Stimulated activated CD8-positive, alpha-beta memory T cell treated with anti-CD3 and anti-CD28 coated beads, Interleukin-4, amount 100 ng/mL, for 48 hours (primary cell): ENCODE measurements at regions not wholly inside any gene's neighbourhood (a gene's known extent, or its start where the extent isn't known, plus 50 kb on each side); places are given as distances from the start of the nearest gene placed in this dataset.

Experiments
- DNase-seq: peaks from one replicate; pipeline ENCODE4 v3.0.0-alpha.2; 2020

DNA sequence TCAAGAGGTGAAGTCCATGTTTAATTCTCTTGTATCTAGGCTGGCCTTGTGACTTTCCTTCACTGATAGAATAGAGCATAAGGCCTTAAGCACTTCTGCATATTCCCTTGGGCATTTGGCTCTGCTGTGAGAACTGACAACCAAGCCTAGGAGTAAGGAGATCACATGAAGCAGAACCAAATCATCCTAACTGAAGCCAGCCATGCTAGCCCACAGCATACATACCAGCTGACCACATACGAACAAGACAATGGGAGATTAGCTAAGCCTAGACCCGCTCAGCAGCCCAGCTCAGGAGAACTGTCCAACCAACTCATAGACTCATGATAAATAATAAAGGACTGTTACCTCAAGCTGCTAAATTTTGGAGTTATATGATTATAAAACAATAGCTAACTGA, 114.6 kb upstream of the NEK7 start:
- DNase-seq, result no peak

DNA sequence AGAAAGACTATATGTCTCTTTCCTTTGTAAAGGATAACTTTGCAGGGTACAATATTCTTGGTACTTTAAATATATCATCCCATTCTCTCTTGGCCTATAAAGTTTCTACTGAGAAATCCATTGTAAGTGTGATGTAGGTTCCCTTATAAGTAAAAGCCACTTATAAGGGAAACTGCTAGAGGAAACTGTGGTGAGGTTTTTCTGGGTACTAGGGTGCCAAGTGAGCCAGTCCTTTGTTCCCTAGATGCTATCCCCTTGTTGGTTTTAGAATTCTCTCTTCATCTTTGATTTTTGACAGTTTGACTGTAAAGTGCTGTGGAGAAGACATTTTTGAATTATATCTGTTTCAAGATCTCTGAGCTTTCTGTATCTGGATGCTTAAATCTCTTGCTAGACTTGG, 108.9 kb upstream of the NEK7 start:
- no peak for DNase-seq

DNA sequence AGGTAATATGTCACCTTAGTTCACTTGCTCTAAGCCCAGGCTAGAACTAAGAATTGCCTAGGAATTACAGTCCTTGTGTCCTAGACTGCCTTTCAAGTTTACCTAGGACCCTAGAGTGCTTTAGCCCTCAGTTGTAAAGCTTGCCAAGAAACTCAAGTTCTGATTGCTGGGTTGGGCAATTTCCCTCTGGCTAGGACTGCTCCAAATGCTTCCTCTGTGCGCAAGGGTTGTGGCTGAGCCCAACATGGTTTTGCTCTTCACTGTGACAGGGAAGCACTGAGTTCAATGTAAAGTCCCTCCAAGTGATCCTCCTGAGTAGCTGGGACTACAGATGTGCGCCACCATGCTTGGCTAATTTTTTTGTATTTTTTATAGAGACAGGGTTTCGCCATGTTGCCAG, 102.3 kb upstream of the NEK7 start:
- DNase-seq, result no peak

DNA sequence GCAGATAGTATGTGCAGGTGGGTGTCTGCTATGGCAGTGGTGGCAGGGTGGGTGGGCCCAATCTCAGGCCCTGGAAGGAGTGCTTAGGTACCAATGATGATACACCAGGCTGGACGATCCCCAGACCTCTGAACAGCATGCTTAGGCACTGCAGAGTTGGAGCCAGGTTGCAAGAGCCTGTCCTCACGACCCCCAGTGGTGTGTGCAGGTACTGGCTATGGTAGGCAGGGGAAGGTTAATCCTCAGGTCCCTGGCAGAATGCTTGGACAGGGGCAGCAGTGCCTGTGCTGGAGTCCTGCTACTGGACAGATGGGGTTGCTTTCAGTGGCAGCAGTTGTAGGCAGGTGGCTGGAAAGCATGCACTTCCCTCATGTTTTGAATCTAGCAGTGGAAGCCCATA, 100.5 kb upstream of the NEK7 start:
- peak; percentile 27 for DNase-seq

DNA sequence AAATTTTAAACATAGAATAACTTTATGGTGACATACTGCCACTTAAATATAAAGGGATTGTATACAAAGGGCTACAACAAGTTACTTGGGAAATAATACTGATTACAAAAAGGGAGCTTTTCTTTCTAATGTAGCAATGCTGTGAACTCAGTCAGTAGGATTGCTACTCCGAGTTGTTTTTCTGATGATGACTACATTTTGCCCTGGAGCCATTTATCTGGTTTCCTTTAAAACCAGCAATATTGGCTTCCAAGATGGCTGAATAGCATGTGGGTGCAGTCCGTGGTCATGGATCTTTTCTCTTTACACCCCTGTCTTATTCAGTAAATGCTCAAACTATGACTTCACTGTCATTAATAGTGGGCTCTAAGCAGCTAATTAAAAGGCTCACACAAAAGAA, 92.6 kb upstream of the NEK7 start:
- DNase-seq, result no peak

DNA sequence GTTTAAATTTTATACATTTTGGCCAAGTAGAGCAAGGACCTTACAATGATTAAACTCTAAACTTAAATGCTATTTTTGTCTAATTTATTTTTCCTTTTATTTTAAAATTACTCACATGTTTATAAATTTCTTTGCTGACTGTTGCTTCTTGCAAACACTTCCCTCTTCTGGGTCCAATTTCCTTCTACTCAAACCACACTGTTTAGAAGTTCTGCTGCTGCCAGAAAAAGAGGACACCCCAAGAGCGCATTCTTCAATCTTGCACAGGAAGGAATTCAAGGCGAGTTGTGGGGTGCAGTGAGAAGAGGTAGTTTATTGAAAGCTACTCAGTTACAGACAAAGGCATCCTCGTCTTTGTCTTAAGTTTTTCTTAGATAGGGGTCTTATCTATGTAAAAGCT, 88.5 kb upstream of the NEK7 start:
- no peak for DNase-seq

DNA sequence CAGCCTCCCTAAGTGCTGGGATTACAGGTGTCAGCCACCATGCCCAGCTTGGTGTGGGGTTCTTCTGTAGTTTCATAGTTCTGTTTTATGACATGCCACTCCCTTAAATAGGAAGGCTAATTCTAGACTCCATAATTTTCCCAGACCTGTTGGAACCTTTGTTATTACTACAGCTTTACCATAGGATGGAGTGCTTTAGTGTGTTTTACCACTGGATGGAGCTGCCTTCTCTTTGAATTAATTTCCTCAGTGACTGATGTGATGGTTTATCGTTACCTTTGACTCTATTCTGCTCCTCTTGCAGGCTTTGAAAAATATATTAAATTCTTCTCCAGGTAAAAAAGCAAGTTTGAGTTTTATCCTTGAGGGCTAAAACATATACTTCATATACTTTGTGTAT, 84.6 kb upstream of the NEK7 start:
- no peak for DNase-seq

DNA sequence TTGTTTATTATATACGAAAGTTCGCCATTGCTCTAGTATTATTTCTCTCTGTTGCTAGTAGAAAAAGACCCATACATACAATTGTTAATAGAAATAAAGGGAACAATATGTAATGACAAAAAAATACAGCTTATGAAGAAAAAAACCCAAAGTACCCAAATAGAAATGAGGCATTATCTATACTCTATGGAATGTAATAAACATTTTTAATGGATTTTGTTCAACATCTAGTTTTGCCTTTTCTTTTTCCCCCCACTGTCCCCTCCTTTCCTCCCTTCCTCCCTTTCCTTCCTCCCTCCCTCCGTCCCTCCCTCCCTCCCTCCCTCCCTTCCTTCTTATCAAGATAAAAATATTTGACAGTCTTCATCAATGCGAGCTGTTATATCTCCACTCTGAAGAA, 81.5 kb upstream of the NEK7 start:
- no peak for DNase-seq

DNA sequence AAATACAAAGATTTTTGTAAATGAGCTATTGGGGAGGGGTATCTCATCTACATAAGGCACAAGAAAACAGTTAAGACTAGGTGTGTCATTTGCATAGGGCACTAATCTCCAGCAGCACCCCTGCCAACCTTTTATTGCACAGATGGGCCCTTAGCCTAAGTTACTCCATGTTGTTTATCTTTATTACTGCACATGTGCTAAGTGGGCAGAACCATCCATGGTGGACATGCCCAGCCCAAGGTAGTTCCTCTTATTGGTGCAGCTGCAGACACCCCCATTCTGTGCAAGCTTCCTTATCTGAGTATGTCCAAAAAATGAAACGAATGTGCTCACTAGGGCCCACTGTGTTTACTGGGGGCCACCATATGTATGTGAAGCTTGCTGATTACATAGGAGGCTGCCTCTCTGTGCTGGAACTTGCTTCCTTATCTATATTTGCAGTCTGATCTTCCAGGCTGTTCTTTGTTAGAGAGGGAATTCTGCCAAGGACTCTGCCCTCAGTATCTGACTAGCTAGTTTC, 77.3 kb upstream of the NEK7 start:
- DNase-seq, result no peak

DNA sequence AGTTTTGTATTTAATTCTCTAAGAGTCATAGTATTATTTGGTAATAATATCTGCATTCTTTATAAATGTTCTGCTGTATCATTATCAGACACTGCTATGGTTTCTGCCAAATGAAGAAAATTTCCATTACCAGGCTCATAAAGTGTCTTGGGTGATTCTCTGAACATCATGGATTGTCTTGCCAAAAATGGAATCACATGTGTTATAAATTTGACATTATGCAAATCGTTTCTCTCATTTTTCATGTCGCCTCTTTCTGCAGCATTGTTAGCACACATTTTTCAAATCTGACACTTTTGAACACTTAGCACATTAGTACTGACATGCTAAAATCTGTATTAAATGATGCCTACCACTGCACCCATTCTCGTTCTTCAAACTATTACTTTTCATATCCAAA, 74.2 kb upstream of the NEK7 start:
- DNase-seq, result no peak

DNA sequence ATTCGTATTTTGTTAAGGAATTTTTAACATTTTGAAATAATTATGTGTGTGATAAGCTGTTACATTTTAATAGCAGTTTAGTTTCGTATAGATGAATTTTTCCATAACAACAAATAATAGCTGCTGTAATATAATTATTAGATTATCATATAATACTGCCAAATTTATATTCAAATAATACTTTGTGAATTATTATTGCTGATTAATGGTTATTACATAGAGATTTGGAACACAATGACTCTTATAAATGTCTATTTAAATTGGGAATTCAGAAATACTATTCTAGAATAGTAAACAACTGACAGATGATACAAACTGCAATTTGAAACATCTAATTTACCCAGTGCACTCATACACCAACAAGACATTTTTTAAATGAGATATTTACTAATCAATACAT, 73.2 kb upstream of the NEK7 start:
- DNase-seq, result no peak

DNA sequence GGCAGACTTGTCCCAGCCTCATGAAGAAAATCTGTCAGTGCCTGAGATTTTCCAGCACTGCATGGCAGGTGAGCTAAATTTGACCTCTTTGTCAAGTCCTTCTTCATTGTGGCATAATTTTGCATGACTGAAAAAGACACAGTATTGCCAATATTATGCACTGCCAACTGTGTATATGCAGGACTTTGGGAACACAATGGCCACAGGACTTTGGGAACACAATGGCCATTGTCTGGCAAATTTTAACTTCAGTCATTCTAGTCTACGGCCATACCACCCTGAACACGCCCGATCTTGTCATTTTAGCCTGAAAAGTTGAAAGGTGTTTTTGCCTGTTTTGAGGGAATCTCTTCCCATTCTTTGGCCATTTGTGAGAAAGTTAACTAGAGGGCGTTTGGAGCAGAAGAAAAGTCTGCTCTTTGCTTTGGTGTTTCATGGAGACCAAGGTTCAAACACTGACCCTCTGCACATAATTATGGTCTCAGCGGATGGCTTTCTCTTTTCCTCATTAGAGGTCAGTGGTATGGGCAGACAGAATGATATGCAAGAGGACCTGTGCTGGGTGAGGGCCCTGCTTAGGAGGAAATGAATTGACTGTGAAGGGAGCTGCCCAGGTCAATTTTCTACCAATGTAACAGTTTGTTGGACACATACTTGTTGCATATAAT, 72.4 kb upstream of the NEK7 start:
- DNase-seq, result no peak

DNA sequence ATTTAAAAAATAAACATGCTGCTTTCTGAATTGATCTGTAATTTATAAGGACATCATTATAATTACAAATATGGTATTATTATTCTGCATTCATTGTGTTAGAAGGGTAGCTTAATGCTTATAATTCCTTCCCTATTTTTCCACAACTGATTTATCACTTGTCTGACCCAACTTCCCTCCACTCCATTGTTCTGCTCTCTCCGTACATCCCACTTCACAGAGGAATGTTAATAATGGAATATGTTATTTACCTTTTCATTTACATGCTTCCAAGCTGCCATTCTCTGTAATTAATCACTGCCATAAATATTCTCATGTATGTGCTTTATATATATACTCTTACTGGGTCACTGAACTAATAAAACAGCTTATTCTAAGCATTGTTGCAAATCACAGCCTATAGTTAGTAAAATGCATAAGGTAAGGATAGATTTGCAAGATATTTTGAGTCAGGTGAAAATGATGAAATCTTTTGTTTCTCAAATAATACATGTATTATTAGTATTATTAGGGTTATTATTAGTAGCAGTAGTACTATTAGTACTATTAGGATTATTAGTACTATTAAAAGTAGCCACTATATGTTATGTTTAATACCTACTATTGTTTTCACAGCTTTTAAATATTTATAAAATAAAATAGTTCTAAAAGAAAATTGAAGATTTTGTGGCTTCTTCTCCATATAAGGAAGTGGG, 70.6 kb upstream of the NEK7 start:
- DNase-seq, result no peak

DNA sequence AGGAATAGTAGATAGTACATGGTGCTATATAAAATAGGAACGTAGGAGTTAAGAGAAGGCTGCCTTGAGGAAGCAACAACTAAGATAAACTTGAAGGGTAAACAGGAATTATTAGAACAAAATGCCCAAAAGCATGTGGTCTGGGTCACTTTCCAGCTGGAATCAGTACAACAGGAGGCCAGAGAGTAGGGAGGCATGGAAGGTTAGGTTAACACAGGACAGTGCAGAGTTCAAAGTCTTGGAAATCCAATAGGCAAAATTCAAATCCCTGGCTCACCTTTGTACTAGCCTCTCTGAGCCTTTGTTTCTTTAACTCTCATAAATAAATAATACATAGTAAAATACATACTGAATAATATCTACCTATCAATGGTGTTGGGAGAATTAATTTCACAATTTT, 69.0 kb upstream of the NEK7 start:
- DNase-seq, result no peak

DNA sequence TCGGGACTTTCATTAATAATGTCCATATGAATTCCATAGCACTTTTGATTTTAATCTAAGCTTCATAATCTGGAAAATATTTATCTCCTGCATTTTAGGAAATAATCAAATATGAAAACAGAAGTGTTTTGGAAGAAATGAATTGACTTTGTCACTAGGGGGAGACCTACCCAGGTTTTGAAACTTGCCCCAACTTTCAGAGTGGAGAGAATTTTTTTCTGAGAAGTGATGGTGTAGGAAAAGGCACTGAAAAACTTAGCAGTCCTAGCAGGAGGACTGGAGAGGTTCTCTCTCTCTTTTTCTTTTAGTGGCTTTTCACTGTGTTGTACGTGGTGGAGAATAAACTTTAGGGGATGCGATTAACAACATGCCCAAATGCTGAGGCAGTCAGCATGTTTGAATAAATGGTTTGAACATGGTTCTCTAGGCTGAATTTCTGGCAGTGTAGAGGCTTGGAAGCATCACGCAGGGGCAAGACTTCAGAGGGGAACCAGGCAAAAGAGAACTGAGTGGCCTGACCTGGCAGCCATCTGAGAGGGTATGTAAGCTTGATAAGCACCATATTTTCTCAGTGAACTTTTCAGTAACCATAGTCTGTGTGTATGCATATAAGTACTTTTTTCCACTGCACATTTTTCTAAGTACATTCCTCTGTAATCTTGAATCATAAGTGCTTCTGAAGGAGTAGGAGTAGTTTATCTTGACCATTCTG, 68.3 kb upstream of the NEK7 start:
- DNase-seq, result no peak

DNA sequence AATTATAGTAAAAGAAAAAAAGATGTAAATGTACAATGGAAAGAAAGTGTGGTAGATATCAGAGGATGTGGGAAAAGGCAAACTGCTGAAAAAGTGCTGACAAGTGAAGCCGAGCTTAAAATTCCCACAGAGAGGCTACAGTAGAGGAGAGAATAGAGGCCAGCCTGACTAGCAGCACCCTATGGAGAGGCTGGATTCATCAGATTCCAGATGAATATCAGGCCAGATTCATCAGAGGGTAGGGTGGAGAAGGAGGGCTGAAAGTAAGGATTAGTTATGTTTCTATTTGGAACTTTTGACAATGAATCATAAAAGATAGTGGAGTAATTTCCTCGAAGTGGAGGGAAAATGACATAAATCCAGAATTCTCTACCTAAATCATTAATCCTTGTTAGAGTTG, 60.4 kb upstream of the NEK7 start:
- no peak for DNase-seq

DNA sequence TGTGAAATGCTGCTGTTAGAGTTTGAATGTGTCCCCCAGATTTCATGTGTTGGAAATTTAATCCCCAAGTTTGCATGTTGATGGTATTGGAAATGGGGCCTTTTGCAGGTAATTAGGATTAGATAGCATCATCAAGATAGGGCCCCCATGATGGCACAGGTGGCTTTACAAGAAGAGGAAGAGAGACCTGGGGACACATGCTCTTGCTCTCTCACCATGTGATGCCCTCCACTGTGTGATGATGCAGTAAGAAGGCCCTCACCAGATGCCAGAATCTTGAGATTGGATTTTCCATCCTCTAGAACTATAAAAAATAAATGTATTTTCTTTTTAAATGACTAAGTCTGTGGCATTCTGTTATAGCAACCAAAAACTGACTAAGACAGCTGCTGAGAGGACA, 57.0 kb upstream of the NEK7 start:
- no peak for DNase-seq

DNA sequence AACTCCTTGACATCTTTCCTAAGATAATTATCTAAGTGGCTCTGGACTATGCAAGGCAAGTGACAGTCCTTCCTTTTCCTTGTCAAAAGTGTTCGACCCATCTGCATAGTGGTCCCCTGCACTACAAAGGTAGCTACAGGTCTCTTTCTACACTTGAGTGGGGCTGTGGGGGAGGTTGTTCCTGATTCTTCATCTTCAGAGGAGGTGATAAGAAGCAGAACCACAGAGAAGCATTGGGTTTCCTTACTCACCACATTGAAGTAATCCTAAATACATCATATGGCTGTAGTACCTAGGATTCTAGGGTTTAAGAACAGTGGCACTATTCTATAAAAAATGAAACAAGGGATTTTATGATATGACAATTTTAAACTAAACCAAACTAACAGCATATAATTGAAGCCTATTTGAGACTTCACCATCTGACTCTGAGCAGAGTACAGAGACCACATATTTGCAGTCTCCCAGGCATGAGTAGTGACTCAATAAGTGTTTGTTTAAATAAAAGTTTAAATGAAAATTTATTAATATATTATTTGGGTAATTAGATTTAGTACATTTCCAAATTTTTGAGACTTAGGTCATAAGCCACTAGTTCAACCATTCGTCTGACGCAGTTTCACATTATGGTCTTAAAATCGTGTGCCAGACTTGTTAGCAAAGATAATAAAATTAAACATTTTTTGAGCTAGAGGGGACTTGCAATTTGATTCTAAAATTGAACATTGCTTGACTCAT, 54.9 kb upstream of the NEK7 start:
- no peak for DNase-seq

DNA sequence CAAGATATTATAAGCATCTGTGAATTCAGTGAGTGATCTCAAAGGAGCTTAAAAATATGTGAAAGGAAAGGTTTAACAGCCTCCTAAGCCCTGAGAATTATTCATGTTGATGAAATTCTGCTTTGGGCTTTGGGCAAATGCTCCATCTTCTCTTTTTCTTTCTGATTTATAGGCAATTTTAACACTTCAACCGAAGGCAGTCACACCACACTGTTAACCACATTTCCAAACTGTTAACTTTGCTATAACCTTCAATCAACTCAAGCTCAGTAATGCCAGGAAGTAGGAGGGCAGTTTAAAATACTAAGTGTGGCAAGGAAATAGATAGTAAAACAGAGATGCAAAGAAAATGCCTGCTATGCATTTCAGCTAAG, 54.4 kb upstream of the NEK7 start:
- DNase-seq, result no peak

DNA sequence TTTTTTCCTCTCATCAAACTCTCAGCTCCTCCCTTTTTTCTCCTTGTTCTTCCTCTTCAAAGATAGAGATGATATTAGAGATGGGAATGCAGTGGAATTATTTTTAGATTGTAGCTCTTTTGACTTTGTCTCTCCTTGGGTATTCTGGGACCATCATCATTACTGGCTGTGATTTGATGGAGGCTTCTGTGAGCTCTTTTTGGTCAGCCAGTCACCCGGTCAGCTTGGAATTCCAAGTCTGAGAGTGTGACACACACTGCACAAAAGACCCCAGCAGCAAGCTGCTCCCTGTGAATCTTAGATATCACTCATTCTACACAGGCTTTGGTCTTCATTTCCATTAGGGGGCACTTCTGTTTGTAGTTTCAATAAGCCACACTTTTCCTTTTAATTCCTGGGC, 51.6 kb upstream of the NEK7 start:
- no peak for DNase-seq

DNA sequence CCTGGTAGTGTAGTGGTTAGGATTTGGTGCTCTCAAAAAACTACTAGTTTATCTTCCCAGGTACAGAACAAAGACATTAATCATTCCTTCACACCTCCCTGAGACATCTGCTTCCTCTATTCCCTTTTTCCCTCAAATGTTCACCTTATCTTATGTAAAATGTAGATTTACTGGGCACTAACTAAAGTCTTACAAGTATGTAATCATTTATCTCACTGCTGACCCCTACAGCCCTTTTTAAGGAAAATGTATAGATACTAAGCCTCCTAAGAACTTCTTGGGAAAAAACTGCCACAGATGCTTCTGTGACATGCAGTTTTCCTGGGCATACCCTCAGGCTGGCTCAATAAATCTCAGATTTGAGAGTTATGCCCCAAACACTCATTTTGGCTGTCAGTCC, 50.8 kb upstream of the NEK7 start:
- DNase-seq, result no peak
